Tibial nerve (tissue), 4 donors: ENCODE measurements at regions not wholly inside any gene's neighbourhood (a gene's known extent, or its start where the extent isn't known, plus 50 kb on each side); places are given as distances from the start of the nearest gene placed in this dataset.
"Not testable (repeated sequence)": the region's sequence is repeated elsewhere in the genome, so short reads cannot be mapped to it uniquely, and the experiment has no call there.

Experiments
- DNase-seq, 2 donors: peaks; one replicate each; pipeline ENCODE4 v3.0.0-alpha.2; 2019; ENCODE audit warnings: low spot score in 2 of 2
- H3K27ac ChIP-seq, 4 donors: fragments of 200-600 bp; sonication (generic) in 3 of 4; one replicate each; pipeline ENCODE4 v1.5.1; 2017 to 2019; ENCODE audit warnings: mild to moderate bottlenecking in 1 of 4
- H3K27me3 ChIP-seq, 2 donors: fragments of 200-600 bp; sonication (generic) in 1 of 2; one replicate each; pipeline versions ENCODE4 v1.5.1 to v1.6.0; 2017 to 2019
- H3K36me3 ChIP-seq, 3 donors: fragments of 200-600 bp; sonication (generic); one replicate each; pipeline ENCODE4 v1.5.1; 2018 to 2019
- H3K4me1 ChIP-seq, 4 donors: fragments of 200-600 bp; sonication (generic) in 3 of 4; one replicate each; pipeline ENCODE4 v1.5.1; 2017 to 2019
- H3K4me3 ChIP-seq, 4 donors: fragments of 200-600 bp; sonication (generic) in 3 of 4; one replicate each; pipeline ENCODE4 v1.5.1; 2017 to 2019; ENCODE audit warnings: mild to moderate bottlenecking in 1 of 4, moderate library complexity in 1 of 4
- H3K9me3 ChIP-seq, 4 donors: fragments of 200-600 bp; sonication (generic) in 3 of 4; one replicate each; pipeline ENCODE4 v1.5.1; 2017 to 2019
- WGBS, 2 donors: methylation state at CpG; one replicate each; pipeline ENCODE4 v1.1.5; 2018; 5-methylcytosine and 5-hydroxymethylcytosine counted together

GRCh38 chr9:94387338-94388010 lies 59.0 kb upstream of the NUTM2F start:
- not testable (repeated sequence) for H3K27me3 ChIP-seq, H3K27ac ChIP-seq, DNase-seq, H3K36me3 ChIP-seq, H3K9me3 ChIP-seq, H3K4me3 ChIP-seq, H3K4me1 ChIP-seq
- WGBS, 2 donors = 70 to 71% methylated on average over 5 of the region's 5 CpGs

DNA sequence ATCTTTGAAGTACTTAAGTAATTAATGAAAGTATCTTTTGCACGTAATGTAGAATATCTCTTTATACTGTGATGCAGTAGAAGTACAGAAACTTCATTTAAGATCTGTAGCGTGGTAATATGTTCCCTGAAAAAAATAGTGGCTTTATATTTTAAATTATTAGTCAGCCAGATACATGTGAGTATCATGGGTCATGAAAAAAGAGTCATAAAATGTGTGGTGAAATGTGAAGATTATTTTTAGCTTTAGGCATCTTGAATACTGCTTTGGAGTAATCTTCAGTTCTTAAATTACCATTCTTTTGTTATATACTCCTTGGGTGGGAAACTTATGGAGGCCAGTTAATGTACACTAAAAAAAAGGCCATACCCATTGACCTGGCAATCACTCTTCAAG lies 59.6 kb upstream of the NUTM2F start:
- H3K4me3 ChIP-seq, H3K36me3 ChIP-seq, H3K4me1 ChIP-seq, DNase-seq, H3K27me3 ChIP-seq, H3K27ac ChIP-seq, H3K9me3 ChIP-seq: not testable (repeated sequence)
- WGBS, 2 donors = 74 to 85% methylated on average over 2 of the region's 2 CpGs

DNA sequence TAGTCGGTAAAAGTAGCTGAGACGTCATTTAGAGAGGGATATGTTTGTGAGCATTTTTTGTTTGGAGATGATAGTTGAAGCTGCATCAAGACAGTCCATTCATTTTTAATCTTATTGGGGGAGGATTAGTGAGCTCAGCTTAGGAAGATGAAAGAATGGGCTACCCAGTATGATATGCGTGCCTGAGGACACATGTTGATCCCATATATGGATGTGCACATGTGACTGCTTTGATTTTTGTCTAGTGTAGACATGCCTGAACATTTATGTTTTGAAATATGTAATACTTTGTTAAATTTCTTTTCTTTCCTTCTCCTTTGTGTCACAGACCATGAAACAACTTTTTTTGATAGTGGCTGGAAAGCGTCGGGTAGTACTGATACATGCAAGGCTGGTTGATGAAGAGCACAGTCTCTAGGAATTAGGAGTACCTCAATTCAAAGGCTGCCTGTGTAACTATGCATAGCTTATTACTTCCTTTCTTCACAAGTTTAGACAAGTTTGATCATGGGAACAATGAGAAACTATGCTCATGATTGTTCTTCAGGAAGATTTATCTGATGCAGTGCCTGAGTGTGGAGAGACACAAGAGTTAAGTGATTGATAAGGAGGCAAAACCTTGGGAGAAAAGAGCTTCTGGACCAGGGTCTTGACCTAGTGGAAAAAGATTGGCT lies 62.1 kb upstream of the NUTM2F start:
- not testable (repeated sequence) for H3K27me3 ChIP-seq, H3K9me3 ChIP-seq, DNase-seq, H3K27ac ChIP-seq, H3K36me3 ChIP-seq, H3K4me3 ChIP-seq, H3K4me1 ChIP-seq
- 79 to 85% methylated on average over 5 of the region's 5 CpGs for WGBS, 2 donors

- H3K9me3 ChIP-seq, H3K36me3 ChIP-seq, H3K27ac ChIP-seq, H3K4me1 ChIP-seq, H3K27me3 ChIP-seq, H3K4me3 ChIP-seq, DNase-seq: not testable (repeated sequence)
- no CpG with 5 or more reads among the region's 2 CpGs for WGBS, 2 donors
These were observed 64.7 kb upstream of the NUTM2F start for GRCh38 chr9:94392971-94393624.

GRCh38 chr9:94397766-94398379 lies 69.4 kb upstream of the NUTM2F start:
- not testable (repeated sequence) for H3K4me1 ChIP-seq, H3K36me3 ChIP-seq, H3K9me3 ChIP-seq, DNase-seq, H3K27me3 ChIP-seq, H3K27ac ChIP-seq, H3K4me3 ChIP-seq
- WGBS, 2 donors = 78 to 80% methylated on average over 3 of the region's 3 CpGs

GRCh38 chr9:94400461-94400860 lies 72.0 kb upstream of the NUTM2F start:
- WGBS, 2 donors = 69 to 78% methylated on average over 4 of the region's 4 CpGs
- H3K27me3 ChIP-seq, H3K36me3 ChIP-seq, H3K9me3 ChIP-seq, H3K4me3 ChIP-seq, H3K27ac ChIP-seq, DNase-seq, H3K4me1 ChIP-seq: not testable (repeated sequence)

- WGBS, 2 donors = 89 to 100% methylated on average over 1 of the region's 1 CpG
- H3K36me3 ChIP-seq, H3K4me3 ChIP-seq, H3K4me1 ChIP-seq, H3K27me3 ChIP-seq, DNase-seq, H3K27ac ChIP-seq: not testable (repeated sequence)
- peaks cover 0 to 17% (median 0%) of the 10 kb centered on the region in 4 donors for H3K9me3 ChIP-seq
These were observed 74.4 kb upstream of the NUTM2F start for GRCh38 chr9:94402795-94403194.

- H3K36me3 ChIP-seq, H3K4me3 ChIP-seq, DNase-seq, H3K27ac ChIP-seq, H3K27me3 ChIP-seq, H3K4me1 ChIP-seq: not testable (repeated sequence)
- 63 to 71% methylated on average over 3 of the region's 3 CpGs for WGBS, 2 donors
- H3K9me3 ChIP-seq = peaks cover 0 to 23% (median 0%) of the 10 kb centered on the region in 4 donors
These were observed 75.1 kb upstream of the NUTM2F start for GRCh38 chr9:94403571-94403970.

DNA sequence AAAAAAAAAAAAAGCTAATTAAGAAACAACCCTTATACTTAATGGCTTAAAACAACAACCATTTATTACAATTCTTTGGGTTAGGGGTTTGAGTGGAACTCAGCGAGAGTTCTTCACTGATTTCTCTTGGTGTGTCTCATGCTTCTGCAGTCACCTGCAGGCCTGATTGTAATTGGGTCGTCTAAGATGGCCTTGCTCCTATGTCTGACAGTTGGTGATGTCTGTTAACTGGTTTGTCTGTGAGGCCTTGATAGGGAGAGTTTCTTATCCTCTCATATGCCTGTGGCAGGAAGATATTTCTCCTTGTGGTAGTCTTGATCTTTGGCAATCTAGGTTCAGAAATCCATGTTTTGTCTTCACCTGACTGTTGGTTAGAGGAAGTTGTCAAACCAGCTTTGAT lies 85.2 kb upstream of the NUTM2F start:
- DNase-seq, H3K27ac ChIP-seq, H3K4me3 ChIP-seq, H3K4me1 ChIP-seq, H3K27me3 ChIP-seq, H3K9me3 ChIP-seq, H3K36me3 ChIP-seq: not testable (repeated sequence)
- WGBS, 2 donors = 74 to 83% methylated on average over 2 of the region's 2 CpGs

DNA sequence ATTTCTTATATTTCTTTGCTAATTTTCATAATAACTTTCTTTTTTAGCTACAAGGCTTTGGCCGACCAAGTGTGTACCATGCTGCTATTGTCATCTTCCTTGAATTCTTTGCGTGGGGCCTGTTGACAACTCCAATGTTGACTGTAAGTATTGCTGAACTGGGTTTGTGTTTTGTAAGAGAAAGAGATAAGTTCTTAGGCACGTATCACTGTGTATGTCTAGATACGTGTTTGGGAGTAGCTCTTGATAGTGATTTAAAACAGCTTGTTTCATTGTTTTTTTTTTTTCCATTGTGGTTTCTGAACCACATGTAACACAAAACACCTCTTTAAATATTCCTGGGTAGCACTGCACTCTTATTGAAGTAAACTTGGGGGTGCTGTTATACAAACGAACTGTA lies 86.7 kb upstream of the NUTM2F start:
- H3K9me3 ChIP-seq, H3K36me3 ChIP-seq, H3K4me1 ChIP-seq, DNase-seq, H3K27ac ChIP-seq, H3K27me3 ChIP-seq, H3K4me3 ChIP-seq: not testable (repeated sequence)
- 91 to 95% methylated on average over 5 of the region's 5 CpGs for WGBS, 2 donors

DNA sequence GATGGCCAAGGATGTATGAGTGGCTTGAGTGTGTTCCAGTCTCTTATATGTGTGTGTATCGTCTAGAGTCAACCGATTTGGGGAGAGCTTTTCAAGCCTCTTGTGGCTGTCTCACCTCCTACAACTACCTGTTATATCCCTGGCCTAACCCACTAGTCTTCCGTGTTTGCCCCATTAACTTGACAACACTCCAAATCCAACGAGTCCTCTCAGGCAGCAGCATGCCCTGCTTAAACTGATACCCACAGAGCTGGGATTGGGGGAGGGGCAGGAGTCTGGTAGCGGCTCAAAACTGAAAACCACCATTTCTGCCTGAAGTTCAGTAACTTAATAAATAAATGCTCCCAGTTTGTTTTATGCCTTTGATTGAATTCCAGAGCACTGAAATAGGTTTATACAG lies 91.7 kb upstream of the NUTM2F start:
- H3K27me3 ChIP-seq, H3K4me1 ChIP-seq, H3K4me3 ChIP-seq, H3K36me3 ChIP-seq, H3K9me3 ChIP-seq, DNase-seq, H3K27ac ChIP-seq: not testable (repeated sequence)
- 66 to 74% methylated on average over 5 of the region's 5 CpGs for WGBS, 2 donors

DNA sequence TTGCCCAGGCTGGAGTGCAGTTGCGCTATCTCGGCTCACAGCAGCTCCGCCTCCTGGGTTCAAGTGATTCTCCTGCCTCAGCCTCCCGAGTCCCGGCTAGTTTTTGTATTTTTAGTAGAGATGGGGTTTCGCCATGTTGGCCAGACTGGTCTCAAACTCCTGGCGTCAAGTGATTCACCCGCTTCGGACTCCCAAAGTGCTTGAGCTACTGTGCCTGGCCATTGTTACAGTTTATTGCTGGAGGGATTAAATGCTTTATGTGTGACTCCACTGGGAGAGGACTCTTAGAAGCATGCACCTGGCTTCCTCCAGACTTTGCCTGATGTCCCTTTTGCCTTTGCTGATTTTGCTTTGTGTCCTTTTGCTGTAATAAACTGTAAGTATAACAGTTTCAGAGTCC lies 93.5 kb upstream of the NUTM2F start:
- WGBS, 2 donors = 88 to 96% methylated on average over 9 of the region's 9 CpGs
- H3K27ac ChIP-seq, H3K36me3 ChIP-seq, H3K4me1 ChIP-seq, H3K4me3 ChIP-seq, H3K27me3 ChIP-seq, DNase-seq, H3K9me3 ChIP-seq: not testable (repeated sequence)

DNA sequence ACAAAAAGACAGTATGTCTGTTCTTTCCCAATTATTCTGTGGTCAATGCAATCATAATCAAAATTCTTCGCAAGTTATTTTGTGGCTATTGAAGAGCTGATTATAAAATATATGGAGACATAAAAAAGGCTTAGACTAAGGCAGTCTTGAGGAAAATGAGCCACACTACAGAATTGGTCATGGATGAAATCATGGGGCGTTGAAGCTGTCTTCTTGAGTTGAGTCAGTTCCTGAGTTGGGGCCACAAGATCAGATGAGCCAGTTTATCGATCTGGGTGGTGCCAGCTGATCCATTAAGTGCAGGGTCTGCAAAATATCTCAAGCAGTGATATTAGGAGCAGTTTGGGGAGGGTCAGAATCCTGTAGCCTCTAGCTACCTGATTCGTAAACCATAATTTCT lies 96.9 kb upstream of the NUTM2F start:
- H3K36me3 ChIP-seq, H3K4me1 ChIP-seq, H3K27me3 ChIP-seq, DNase-seq, H3K27ac ChIP-seq, H3K9me3 ChIP-seq, H3K4me3 ChIP-seq: not testable (repeated sequence)
- 87% methylated on average over 3 to 4 of the region's 4 CpGs for WGBS, 2 donors
